ENCODE measurements at regions not wholly inside any gene's neighbourhood (a gene's known extent, or its start where the extent isn't known, plus 50 kb on each side); places are given as distances from the start of the nearest gene placed in this dataset.

DNA sequence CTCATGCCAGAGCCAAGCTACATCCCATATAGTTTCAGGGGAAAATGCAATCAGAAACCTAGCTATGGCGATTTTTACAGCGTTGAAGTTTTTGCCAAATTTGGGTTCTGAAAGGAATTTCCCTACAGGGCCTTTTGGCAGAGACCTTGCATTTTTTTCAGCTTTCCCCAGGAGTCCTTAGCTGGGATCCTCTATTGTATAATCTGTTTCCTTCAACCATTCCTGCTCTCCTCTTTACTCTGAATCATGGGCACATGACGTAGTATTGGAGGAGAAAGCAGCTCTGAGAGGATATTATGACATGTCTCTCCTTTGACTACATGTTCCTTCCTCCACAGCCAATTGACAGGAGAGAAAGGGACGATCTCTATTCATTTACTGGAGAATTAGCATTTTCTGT lies 118.5 kb upstream of the ERCC6L2 start:
- DNase-seq (ENCODE audit: low spot score): no peak

GRCh38 chr9:95756101-95756500 lies 119.4 kb upstream of the ERCC6L2 start:
- no peak for DNase-seq (ENCODE audit: low spot score)

DNA sequence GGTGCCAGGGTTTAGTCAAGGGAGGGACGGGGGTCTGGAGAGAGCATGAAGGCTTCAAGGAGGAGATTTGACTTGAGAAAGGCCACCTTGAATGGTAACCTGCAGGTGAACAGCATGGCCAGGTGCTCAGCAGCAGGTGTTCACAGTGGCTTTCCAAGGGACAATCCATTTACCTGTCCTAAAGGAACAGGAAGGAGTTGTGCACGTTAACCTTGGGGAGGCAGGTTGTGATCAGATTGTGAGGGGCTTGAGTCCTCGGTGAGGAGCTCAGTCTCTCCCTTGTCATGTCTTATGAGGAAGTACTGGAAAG lies 120.1 kb upstream of the ERCC6L2 start:
- DNase-seq (ENCODE audit: low spot score): no peak

GRCh38 chr9:95754533-95755420 lies 120.7 kb upstream of the ERCC6L2 start:
- no peak for DNase-seq (ENCODE audit: low spot score)

DNA sequence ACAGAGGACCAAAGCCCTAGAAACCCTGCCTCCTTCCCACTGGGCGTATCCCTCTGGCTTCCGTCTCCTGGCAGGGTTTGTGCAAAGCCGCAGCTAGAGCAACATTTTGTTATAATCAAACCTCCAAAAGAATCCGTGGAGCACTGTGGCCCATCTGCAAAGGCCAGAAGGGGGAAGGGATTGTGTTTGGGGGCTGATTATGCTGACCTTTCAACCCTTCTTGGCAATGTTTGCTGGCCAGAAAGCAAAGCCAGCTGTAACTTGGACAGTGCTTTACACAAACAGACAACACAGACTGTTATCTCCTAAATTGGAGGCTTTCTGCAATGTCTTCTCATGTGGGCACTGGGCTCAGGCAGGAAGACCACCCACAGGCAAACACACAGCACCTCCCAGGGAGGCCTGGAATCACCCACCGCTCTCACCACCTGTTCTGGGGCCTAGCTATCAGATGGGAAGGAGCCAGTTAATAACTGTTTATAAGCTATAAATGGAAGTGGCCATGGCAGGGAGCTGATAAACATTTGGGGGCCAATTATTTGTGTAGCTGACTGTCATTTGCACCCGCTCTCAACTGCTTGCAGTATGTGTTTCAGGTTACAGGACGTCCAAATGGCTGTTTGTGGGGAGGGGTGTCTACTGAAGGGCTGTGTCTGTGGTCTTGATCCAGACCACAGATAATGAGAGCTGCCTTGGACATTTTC lies 121.6 kb upstream of the ERCC6L2 start:
- DNase-seq (ENCODE audit: low spot score): no peak

DNA sequence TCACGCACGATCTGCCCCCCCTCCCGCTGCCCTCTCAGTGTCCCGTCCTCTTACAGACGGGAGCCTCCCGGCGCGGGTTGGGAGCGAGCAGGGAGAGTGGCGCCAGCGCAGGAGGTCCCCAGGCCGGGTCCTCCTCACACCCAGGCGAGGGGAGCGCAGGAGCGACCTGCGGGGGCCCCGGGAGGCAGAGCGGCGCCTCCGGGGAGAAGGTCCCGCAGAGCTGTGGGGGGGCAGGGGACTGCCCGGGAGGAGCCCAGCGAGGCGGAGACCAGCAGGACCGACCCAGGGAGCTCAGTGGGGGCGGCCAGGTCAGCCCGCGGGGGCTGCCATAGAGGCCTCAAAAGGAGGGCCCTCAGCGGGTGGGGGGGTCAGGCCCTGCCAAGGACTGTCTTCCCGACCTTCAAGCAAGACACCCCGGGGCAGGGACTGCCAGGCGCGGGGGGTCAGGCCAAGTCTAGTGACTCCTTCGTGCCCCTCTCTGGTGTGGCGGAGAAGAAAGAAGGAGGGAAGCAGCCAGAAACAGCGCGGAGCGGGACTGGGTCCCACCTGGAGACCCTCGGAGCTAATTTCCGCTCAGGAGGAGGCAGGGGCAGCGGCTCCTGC lies 123.3 kb upstream of the ERCC6L2 start:
- DNase-seq (ENCODE audit: low spot score): no peak

DNA sequence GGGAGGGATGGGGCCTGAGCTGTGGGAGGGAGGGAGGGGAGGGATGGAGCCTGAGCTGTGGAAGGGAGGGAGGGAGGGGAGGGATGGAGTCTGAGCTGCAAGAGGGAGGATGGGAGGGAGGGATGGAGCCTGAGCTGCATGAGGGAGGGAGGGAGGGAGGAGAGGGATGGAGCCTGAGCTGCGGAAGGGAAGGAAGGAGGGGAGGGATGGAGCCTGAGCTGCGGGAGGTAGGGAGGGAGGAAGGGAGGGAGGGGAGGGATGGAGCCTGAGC lies 124.0 kb upstream of the ERCC6L2 start:
- DNase-seq (ENCODE audit: low spot score): no peak

DNA sequence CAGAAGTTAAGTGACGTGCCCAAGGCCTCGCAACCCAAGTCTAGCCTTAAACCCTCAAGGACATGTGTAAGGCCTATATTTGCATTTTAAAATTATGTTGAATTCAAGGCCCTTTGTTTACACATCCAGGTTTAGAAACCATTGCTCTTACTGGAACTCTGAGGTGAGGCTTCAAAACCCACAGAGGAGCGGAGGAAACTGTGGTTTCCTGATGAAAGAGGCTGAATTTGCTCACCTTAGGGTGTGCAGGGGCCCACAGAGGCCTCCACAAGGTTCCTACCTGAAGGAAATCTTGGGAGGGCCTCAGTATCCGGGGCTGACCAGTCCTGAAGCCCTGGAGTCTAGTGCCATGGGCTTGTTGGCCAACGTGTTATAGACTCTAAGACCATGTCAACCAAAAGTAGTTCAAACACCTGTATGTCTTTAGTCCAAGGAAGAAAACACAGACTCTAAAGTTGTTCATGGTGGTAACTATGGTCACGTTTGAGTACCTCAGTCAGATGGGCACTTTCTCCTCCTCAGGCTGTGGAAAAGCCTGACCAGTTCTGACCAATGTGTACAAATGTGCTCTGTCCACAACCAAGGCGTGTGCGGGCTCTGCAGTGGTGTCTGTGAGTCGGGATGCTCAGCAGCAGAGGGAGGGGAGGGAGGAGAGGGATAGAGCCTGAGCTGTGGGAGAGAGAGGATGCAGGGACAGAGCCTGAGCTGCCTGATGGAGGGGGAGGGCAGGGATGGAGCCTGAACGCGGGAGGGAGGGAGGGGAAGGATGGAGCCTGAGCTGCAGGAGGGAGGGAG lies 124.6 kb upstream of the ERCC6L2 start:
- no peak for DNase-seq (ENCODE audit: low spot score)

DNA sequence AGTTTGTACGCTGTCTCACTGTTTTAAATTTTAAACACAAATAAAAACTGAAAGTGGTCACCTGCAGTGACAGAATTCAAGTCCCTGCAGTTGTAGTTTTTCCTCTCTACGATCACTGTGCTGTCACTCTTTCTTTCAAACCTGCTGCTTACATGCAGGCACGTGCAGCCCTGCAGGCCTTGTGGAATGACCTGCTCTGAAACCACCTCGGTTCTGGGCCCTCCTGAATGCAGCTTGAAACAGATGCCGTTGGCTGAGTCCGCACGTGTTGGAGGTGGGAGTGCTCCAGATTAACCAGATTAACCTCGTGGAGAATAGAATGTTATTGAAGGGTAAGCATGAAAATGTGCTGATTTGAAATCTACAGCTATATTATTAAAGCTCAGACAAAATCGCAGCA lies 126.0 kb upstream of the ERCC6L2 start:
- no peak for DNase-seq (ENCODE audit: low spot score)

DNA sequence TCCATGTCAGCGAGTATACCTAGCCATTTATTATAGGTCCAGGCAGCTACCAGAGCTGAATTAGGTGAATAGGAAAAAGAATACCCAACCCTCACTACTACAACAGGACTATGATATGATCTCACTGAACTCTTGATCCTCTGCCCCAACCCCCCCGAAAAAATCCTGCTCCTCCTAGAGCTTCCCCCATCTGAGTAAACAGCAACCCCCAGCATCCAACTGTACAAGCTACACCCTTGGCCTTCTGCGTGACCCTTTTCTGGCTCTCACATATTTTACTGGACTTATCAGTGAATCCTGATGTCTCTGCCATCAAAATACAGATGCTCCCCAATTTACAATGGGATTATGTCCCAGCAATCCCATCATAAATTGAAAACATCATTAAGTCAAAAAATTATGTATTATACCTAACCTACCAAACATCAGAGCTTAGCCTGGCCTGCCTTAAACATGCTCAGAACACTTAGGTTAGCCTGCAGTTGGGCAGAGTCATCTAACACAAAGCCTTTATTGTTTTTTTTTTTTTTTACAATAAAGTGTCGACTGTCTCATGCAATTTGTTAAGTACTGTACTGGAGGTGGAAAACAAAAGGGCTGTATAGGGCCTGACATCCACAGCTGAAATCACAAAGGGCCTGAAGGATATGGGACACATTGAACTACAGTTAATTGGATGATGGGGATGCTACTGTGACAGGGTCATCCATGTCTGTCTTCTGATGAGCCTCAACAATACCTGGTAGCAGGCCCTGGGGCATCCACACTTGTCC lies 128.9 kb upstream of the ERCC6L2 start:
- no peak for DNase-seq (ENCODE audit: low spot score)

- no peak for DNase-seq (ENCODE audit: low spot score)
Measured at GRCh38 chr9:95742821-95743220, 132.7 kb upstream of the ERCC6L2 start.

GRCh38 chr9:95741631-95742030 lies 133.9 kb upstream of the ERCC6L2 start:
- no peak for DNase-seq (ENCODE audit: low spot score)

- DNase-seq (ENCODE audit: low spot score): no peak
Measured at GRCh38 chr9:95740217-95741004, 135.1 kb upstream of the ERCC6L2 start.

DNA sequence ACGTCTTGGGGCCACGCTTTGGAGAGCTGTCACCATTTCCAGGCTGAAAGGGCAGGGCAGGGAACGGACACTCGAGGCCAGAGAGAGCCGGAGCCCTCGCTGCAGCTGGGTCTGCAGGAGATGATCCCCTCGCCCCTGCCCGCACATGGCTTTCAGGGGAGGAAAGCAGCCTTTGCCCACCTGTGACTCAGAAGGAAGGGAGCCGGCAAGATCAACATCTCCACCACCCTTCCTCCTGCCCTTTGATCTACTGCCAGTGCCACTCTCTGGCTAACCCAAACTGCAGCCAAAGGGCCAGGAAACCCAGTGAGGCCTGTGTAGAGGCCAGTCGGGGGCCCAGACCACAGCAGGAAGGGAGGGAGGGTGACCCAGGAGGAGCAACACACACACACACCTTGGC lies 137.1 kb upstream of the ERCC6L2 start:
- DNase-seq (ENCODE audit: low spot score): no peak

GRCh38 chr9:95736891-95737522 lies 138.5 kb upstream of the ERCC6L2 start:
- no peak for DNase-seq (ENCODE audit: low spot score)

- DNase-seq (ENCODE audit: low spot score): no peak
Measured at GRCh38 chr9:95736370-95736769, 139.1 kb upstream of the ERCC6L2 start.

GRCh38 chr9:95735701-95736100 lies 139.8 kb upstream of the ERCC6L2 start:
- DNase-seq (ENCODE audit: low spot score): no peak

DNA sequence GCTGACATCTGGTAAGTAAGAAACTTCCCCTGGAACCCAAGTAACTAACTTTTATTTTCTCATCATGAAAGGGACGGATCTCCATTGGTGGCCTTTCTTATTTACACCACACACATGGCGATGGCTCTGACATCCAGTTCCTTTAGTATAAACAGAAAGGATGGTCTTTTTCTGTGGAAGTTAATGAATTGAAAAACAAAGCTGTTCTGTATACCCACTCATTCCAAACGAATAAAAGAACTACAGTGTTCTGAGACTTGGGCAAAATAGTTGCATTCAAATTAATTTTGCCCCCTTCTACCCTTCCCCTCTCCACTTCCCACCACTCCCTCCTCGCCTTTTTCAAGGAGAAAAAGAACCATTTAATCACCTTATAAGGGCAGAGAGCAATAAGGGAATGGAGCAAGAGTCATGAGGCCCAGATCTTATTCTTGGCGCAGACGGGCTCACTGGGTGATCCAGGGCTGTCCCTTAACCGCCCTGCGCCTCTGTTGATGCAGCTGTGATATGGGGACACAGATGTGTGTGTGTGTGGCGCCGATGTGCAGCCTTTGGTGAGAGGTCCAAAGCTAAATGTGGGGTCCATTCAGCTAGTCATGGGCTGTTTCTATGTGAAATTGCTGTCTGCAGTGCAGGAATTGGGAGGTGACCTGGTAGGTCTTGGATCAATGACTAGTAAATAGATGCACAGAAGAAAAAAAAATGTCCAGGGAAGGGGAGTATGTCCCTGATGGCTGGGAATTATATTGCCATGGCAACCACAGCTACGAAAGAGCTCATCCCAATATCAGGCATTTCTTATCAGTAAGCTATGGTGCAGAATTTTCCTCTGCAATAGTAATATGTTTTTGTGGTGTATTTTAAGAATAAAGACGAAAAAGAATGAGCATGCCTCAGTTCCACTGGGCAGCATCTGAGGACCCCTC lies 141.5 kb upstream of the ERCC6L2 start:
- no peak for DNase-seq (ENCODE audit: low spot score)
